ENCODE measurements at regions not wholly inside any gene's neighbourhood (a gene's known extent, or its start where the extent isn't known, plus 50 kb on each side); places are given as distances from the start of the nearest gene placed in this dataset.

DNA sequence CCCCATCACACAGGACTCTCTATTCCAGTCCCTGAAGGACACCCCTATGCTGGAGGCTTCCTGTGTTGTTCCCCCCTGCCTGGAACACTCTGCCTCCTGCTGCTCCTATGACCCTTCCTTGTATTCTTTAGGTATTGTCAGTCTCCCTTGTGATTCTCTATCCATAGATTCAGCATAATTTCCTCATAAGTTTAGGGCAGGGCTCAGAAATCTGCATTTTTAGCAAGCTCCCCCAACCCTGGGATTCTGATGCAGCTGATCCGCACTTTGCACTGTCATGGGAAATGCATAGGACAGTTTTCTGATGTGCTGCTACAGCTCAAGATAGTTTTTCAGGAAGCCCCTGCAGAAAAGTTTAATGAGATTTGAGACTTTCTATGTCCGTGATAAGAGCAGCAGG is 79.9 kb downstream of the ADRA2A start:
- TF ChIP-seq, protein P1, sequence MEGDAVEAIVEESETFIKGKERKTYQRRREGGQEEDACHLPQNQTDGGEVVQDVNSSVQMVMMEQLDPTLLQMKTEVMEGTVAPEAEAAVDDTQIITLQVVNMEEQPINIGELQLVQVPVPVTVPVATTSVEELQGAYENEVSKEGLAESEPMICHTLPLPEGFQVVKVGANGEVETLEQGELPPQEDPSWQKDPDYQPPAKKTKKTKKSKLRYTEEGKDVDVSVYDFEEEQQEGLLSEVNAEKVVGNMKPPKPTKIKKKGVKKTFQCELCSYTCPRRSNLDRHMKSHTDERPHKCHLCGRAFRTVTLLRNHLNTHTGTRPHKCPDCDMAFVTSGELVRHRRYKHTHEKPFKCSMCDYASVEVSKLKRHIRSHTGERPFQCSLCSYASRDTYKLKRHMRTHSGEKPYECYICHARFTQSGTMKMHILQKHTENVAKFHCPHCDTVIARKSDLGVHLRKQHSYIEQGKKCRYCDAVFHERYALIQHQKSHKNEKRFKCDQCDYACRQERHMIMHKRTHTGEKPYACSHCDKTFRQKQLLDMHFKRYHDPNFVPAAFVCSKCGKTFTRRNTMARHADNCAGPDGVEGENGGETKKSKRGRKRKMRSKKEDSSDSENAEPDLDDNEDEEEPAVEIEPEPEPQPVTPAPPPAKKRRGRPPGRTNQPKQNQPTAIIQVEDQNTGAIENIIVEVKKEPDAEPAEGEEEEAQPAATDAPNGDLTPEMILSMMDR (IDR thresholded peaks at IDR 0.05), result no peak
- TF ChIP-seq POLR2A (IDR thresholded peaks at IDR 0.05), result no peak
